Inflammatory macrophage treated with lipopolysaccharide for 1 hour (primary cell): ENCODE measurements at regions not wholly inside any gene's neighbourhood (a gene's known extent, or its start where the extent isn't known, plus 50 kb on each side); places are given as distances from the start of the nearest gene placed in this dataset.

Experiments
- DNase-seq, 2 donors: peaks; one replicate each; pipeline ENCODE4 v3.0.0-alpha.2; 2020 to 2022

- DNase-seq = no peak
Observed at GRCh38 chr11:35046681-35047080, 92.3 kb upstream of the CD44 start.

- peak; percentile 56 to 69 for DNase-seq
Observed at GRCh38 chr11:35047179-35047578, 91.8 kb upstream of the CD44 start.

- peak; percentile 51 to 80 for DNase-seq
Observed at GRCh38 chr11:35047769-35048168, 91.2 kb upstream of the CD44 start.

GRCh38 chr11:35048346-35048745 lies 90.6 kb upstream of the CD44 start:
- peak; percentile 69 to 79 for DNase-seq

- DNase-seq = peak in 1 of 2 donors; percentile 73
Observed at GRCh38 chr11:35049859-35050531, 89.0 kb upstream of the CD44 start.

GRCh38 chr11:35050541-35050995 lies 88.4 kb upstream of the CD44 start:
- DNase-seq = peak in 1 of 2 donors; percentile 41

GRCh38 chr11:35056391-35057093 lies 82.4 kb upstream of the CD44 start:
- DNase-seq = no peak

- peak in 1 of 2 donors; percentile 41 for DNase-seq
Observed at GRCh38 chr11:35057926-35058668, 80.9 kb upstream of the CD44 start.

GRCh38 chr11:35058669-35059434 lies 80.1 kb upstream of the CD44 start:
- peak; percentile 54 to 65 for DNase-seq

- DNase-seq = no peak
Observed at GRCh38 chr11:35061516-35062440, 77.2 kb upstream of the CD44 start.

GRCh38 chr11:35063488-35063931 lies 75.5 kb upstream of the CD44 start:
- DNase-seq = peak in 1 of 2 donors; percentile 73

GRCh38 chr11:35064114-35064800 lies 74.7 kb upstream of the CD44 start:
- no peak for DNase-seq

GRCh38 chr11:35065566-35065965 lies 73.4 kb upstream of the CD44 start:
- DNase-seq = no peak

- peak; percentile 75 to 84 for DNase-seq
Observed at GRCh38 chr11:35066030-35066429, 72.9 kb upstream of the CD44 start.

- DNase-seq = peak in 1 of 2 donors; percentile 51
Observed at GRCh38 chr11:35066783-35067423, 72.1 kb upstream of the CD44 start.

GRCh38 chr11:35071722-35072121 lies 67.2 kb upstream of the CD44 start:
- DNase-seq = no peak

- DNase-seq = peak; percentile 73 to 74
Observed at GRCh38 chr11:35073691-35074419, 65.1 kb upstream of the CD44 start.

- DNase-seq = no peak
Observed at GRCh38 chr11:35076201-35077100, 62.5 kb upstream of the CD44 start.
